SK-N-SH treated with all-trans-retinoic acid at 6 μM for 48 hours (cell line): ENCODE measurements at regions not wholly inside any gene's neighbourhood (a gene's known extent, or its start where the extent isn't known, plus 50 kb on each side); places are given as distances from the start of the nearest gene placed in this dataset.

Experiments
- BACH2 ChIP-seq: fragments of 250-450 bp; sonication (Bioruptor Pico); IDR thresholded peaks from 2 replicates; pipeline ENCODE4 v1.9.0; 2021; ENCODE audit warnings: mild to moderate bottlenecking, borderline replicate concordance
- GLIS3 ChIP-seq: fragments of 250-450 bp; sonication (Bioruptor Pico); IDR thresholded peaks from 2 replicates; pipeline ENCODE4 v1.5.0; 2020; ENCODE audit warnings: mild to moderate bottlenecking, moderate library complexity
- SNAI2 ChIP-seq: fragments of 250-450 bp; sonication (Bioruptor Pico); IDR thresholded peaks from 2 replicates; pipeline ENCODE4 v1.5.0; 2020; ENCODE audit warnings: mild to moderate bottlenecking, moderate library complexity
- TOX ChIP-seq: fragments of 250-450 bp; sonication (Bioruptor Pico); IDR thresholded peaks from 2 replicates; pipeline ENCODE4 v1.8.0; 2021; ENCODE audit warnings: mild to moderate bottlenecking, moderate library complexity, borderline replicate concordance
- ZC3H10 ChIP-seq: fragments of 250-450 bp; sonication (Bioruptor Pico); IDR thresholded peaks from 2 replicates; pipeline ENCODE4 v1.5.1; 2021; ENCODE audit warnings: mild to moderate bottlenecking, moderate library complexity
- TF ChIP-seq, protein P1 (sequence below): fragments of 250-450 bp; sonication (Bioruptor Pico); IDR thresholded peaks from 2 replicates; pipeline ENCODE4 v1.8.0; 2020; ENCODE audit warnings: mild to moderate bottlenecking, moderate library complexity, borderline replicate concordance
- TF ChIP-seq, protein P2 (sequence below): fragments of 250-450 bp; sonication (Bioruptor Pico); IDR thresholded peaks from 2 replicates; pipeline ENCODE4 v1.5.0; 2020; ENCODE audit warnings: mild to moderate bottlenecking, moderate library complexity
- TF ChIP-seq, protein P3 (sequence below): fragments of 250-450 bp; sonication (Bioruptor Pico); IDR thresholded peaks from 2 replicates; pipeline ENCODE4 v1.5.1; 2020; ENCODE audit warnings: low read depth, mild to moderate bottlenecking, moderate library complexity

DNA sequence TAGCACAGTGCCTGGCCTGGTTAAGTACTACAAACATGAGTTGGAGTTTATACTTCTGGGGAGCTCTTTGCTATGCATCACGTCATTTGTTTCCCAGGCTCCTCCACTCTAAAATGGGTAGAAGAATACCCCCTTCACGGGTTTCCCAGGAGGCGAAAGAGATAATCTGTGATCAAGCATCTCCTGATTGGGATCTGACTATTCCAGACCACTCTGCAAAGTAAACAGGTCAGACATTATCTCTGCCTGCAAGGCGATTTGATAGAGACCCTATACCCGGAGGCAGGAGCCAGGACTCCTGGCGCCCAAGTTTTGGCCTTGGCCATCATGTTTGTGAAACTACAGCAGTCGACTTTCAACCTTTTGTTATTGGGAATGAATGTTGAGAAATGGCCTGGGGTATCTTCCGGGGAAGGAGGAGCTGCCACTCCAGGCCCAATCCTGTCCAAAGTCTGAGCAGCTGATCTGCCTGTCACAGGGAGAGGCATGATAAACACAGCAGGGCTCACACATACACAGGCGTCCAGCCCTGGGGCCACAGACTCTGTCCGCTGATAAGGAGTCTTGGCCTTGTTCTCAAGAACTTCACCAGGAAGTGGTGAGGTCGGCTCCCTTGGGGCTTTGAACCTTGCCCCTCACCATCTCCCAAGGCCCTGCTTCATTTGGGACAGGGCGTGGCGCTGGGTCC is 199.9 kb downstream of the MAF start:
- TF ChIP-seq ZC3H10 (CRISPR knock-in tag) (no peak), GLIS3 (no peak), TOX (no peak), BACH2 (no peak), SNAI2 (CRISPR knock-in tag) (no peak)
- TF ChIP-seq, protein P1, sequence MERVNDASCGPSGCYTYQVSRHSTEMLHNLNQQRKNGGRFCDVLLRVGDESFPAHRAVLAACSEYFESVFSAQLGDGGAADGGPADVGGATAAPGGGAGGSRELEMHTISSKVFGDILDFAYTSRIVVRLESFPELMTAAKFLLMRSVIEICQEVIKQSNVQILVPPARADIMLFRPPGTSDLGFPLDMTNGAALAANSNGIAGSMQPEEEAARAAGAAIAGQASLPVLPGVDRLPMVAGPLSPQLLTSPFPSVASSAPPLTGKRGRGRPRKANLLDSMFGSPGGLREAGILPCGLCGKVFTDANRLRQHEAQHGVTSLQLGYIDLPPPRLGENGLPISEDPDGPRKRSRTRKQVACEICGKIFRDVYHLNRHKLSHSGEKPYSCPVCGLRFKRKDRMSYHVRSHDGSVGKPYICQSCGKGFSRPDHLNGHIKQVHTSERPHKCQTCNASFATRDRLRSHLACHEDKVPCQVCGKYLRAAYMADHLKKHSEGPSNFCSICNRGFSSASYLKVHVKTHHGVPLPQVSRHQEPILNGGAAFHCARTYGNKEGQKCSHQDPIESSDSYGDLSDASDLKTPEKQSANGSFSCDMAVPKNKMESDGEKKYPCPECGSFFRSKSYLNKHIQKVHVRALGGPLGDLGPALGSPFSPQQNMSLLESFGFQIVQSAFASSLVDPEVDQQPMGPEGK (CRISPR knock-in tag), result no peak
- TF ChIP-seq, protein P2, sequence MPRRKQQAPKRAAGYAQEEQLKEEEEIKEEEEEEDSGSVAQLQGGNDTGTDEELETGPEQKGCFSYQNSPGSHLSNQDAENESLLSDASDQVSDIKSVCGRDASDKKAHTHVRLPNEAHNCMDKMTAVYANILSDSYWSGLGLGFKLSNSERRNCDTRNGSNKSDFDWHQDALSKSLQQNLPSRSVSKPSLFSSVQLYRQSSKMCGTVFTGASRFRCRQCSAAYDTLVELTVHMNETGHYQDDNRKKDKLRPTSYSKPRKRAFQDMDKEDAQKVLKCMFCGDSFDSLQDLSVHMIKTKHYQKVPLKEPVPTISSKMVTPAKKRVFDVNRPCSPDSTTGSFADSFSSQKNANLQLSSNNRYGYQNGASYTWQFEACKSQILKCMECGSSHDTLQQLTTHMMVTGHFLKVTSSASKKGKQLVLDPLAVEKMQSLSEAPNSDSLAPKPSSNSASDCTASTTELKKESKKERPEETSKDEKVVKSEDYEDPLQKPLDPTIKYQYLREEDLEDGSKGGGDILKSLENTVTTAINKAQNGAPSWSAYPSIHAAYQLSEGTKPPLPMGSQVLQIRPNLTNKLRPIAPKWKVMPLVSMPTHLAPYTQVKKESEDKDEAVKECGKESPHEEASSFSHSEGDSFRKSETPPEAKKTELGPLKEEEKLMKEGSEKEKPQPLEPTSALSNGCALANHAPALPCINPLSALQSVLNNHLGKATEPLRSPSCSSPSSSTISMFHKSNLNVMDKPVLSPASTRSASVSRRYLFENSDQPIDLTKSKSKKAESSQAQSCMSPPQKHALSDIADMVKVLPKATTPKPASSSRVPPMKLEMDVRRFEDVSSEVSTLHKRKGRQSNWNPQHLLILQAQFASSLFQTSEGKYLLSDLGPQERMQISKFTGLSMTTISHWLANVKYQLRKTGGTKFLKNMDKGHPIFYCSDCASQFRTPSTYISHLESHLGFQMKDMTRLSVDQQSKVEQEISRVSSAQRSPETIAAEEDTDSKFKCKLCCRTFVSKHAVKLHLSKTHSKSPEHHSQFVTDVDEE, result no peak
- TF ChIP-seq, protein P3, sequence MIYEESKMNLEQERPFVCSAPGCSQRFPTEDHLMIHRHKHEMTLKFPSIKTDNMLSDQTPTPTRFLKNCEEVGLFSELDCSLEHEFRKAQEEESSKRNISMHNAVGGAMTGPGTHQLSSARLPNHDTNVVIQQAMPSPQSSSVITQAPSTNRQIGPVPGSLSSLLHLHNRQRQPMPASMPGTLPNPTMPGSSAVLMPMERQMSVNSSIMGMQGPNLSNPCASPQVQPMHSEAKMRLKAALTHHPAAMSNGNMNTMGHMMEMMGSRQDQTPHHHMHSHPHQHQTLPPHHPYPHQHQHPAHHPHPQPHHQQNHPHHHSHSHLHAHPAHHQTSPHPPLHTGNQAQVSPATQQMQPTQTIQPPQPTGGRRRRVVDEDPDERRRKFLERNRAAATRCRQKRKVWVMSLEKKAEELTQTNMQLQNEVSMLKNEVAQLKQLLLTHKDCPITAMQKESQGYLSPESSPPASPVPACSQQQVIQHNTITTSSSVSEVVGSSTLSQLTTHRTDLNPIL (CRISPR knock-in tag), result no peak
